Breast epithelium (tissue), 4 donors: ENCODE measurements at regions not wholly inside any gene's neighbourhood (a gene's known extent, or its start where the extent isn't known, plus 50 kb on each side); places are given as distances from the start of the nearest gene placed in this dataset.

ENCODE experiments used
- DNase-seq, 2 donors: peaks; one replicate each; pipeline ENCODE4 v3.0.0-alpha.2; 2019; ENCODE audit warnings: low spot score in 2 of 2
- H3K27ac ChIP-seq, 2 donors: fragments of 200-600 bp; sonication (generic) in 1 of 2; one replicate each; pipeline ENCODE4 v1.5.1; 2016 to 2019; ENCODE audit warnings: mild to moderate bottlenecking in 1 of 2
- H3K27me3 ChIP-seq, 2 donors: fragments of 200-600 bp; sonication (generic) in 1 of 2; one replicate each; pipeline versions ENCODE4 v1.5.1 to v1.6.0; 2017 to 2019; ENCODE audit warnings: control low read depth in 1 of 2, mild to moderate bottlenecking in 1 of 2
- H3K36me3 ChIP-seq: fragments of 200-600 bp; one replicate; pipeline ENCODE4 v1.5.1; 2019
- H3K4me1 ChIP-seq, 2 donors: fragments of 200-600 bp; sonication (generic); one replicate each; pipeline ENCODE4 v1.5.1; 2016 to 2019; ENCODE audit warnings: control low read depth in 1 of 2
- H3K4me3 ChIP-seq, 3 donors: fragments of 200-600 bp; sonication (generic); 1 replicate in 2 of 3; 2 replicates in 1 of 3; pipeline ENCODE4 v1.5.1; 2016 to 2019; ENCODE audit warnings: mild to moderate bottlenecking in 3 of 3, moderate library complexity in 2 of 3
- H3K9me3 ChIP-seq, 2 donors: fragments of 200-600 bp; sonication (generic) in 1 of 2; one replicate each; pipeline ENCODE4 v1.5.1; 2016 to 2019; ENCODE audit warnings: control low read depth in 1 of 2
- CTCF ChIP-seq, 3 donors: fragments of 450-650 bp; IDR thresholded peaks; one replicate each; pipeline ENCODE4 v1.5.1; 2016 to 2017; ENCODE audit warnings: antibody characterized with exemption in 3 of 3, mild to moderate bottlenecking in 3 of 3, moderate library complexity in 3 of 3
- POLR2A ChIP-seq: fragments of 450-650 bp; IDR thresholded peaks from one replicate; pipeline ENCODE4 v1.6.1; 2016; ENCODE audit warnings: antibody characterized with exemption, mild to moderate bottlenecking, moderate library complexity
- POLR2AphosphoS5 ChIP-seq, 3 donors: sonication (generic); formaldehyde crosslinking; IDR thresholded peaks; one replicate each; pipeline ENCODE4 v1.6.1; 2017; ENCODE audit warnings: antibody characterized with exemption in 3 of 3
- intact Hi-C: fragments of 100-400 bp; cut with DNase I; formaldehyde crosslinking; loops from one replicate; pipeline ENCODE4 v1.15.1; 2023; ENCODE audit warnings: low total_unique reads

- intact Hi-C loops, result no loop called here
- Histone ChIP-seq H3K4me3 (no peak overlapping the region), H3K36me3 (no peaks in the 10 kb centered on the region), H3K27ac (no peak overlapping the region), H3K9me3 (no peaks in the 10 kb centered on the region), H3K4me1 (no peaks in the 10 kb centered on the region), H3K27me3 (peaks cover 0 to 61% of the 10 kb centered on the region in 2 donors)
- no peak for DNase-seq
- TF ChIP-seq POLR2AphosphoS5 (IDR thresholded peaks at IDR 0.05) (no peak), CTCF (IDR thresholded peaks at IDR 0.05) (no peak), POLR2A (no peak)
Measured at GRCh38 chr22:45071618-45072017, 61.8 kb upstream of the PHF21B start.

GRCh38 chr22:45072322-45072903 lies 62.6 kb upstream of the PHF21B start:
- intact Hi-C loops, result no loop called here
- no peak for DNase-seq
- H3K27ac ChIP-seq, result no peak overlapping the region
- no peaks in the 10 kb centered on the region for H3K9me3 ChIP-seq
- no peaks in the 10 kb centered on the region for H3K36me3 ChIP-seq
- H3K4me3 ChIP-seq, result no peak overlapping the region
- TF ChIP-seq CTCF (IDR thresholded peaks at IDR 0.05) (no peak), POLR2A (no peak), POLR2AphosphoS5 (IDR thresholded peaks at IDR 0.05) (no peak)
- no peaks in the 10 kb centered on the region for H3K4me1 ChIP-seq
- H3K27me3 ChIP-seq, result peaks cover 0 to 68% of the 10 kb centered on the region in 2 donors

GRCh38 chr22:45073064-45073463 lies 63.3 kb upstream of the PHF21B start:
- H3K27me3 ChIP-seq, result peaks cover 0 to 75% of the 10 kb centered on the region in 2 donors
- no peak overlapping the region for H3K27ac ChIP-seq
- intact Hi-C loops, result no loop called here
- H3K4me1 ChIP-seq, result no peaks in the 10 kb centered on the region
- DNase-seq, result no peak
- no peaks in the 10 kb centered on the region for H3K9me3 ChIP-seq
- no peak overlapping the region for H3K4me3 ChIP-seq
- H3K36me3 ChIP-seq, result no peaks in the 10 kb centered on the region
- no peak for TF ChIP-seq CTCF (IDR thresholded peaks at IDR 0.05)
- no peak for TF ChIP-seq POLR2A
- TF ChIP-seq POLR2AphosphoS5 (IDR thresholded peaks at IDR 0.05), result no peak

DNA sequence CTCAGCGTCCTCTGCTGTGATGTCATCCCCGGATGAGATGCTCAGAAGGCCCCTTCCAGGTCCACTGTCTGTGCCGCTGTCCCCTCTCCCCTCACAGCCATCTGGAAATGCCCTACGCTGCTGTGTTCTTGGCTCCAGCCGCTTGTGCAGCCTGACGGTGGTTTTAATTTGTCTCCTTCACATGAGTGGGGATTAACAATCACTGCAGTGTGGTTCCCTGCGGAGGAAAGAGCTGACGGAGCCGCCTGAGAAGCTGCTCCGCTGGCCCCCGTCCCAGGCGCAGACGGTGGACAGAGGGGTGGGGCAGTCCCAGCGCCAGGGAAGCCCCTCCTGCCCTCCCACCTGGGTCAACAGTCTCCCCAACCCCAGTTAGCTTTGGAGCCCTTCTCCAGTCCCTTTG lies 67.5 kb upstream of the PHF21B start:
- peaks cover 0 to 66% of the 10 kb centered on the region in 2 donors for H3K27me3 ChIP-seq
- no peak overlapping the region for H3K4me3 ChIP-seq
- no peak for DNase-seq
- TF ChIP-seq POLR2A, result no peak
- TF ChIP-seq CTCF (IDR thresholded peaks at IDR 0.05), result no peak
- TF ChIP-seq POLR2AphosphoS5 (IDR thresholded peaks at IDR 0.05), result no peak
- H3K27ac ChIP-seq, result no peak overlapping the region
- intact Hi-C loops, result no loop called here
- H3K36me3 ChIP-seq, result no peaks in the 10 kb centered on the region
- no peaks in the 10 kb centered on the region for H3K4me1 ChIP-seq
- H3K9me3 ChIP-seq, result no peaks in the 10 kb centered on the region

GRCh38 chr22:45077826-45078334 lies 68.1 kb upstream of the PHF21B start:
- TF ChIP-seq POLR2A (no peak), CTCF (IDR thresholded peaks at IDR 0.05) (no peak)
- Histone ChIP-seq H3K4me1 (no peaks in the 10 kb centered on the region), H3K27ac (no peak overlapping the region), H3K4me3 (no peak overlapping the region), H3K9me3 (no peaks in the 10 kb centered on the region), H3K27me3 (peaks cover 0 to 64% of the 10 kb centered on the region in 2 donors), H3K36me3 (no peaks in the 10 kb centered on the region)
- intact Hi-C loops, result no loop called here
- no peak for DNase-seq
